Thyroid gland (tissue), 4 donors: ENCODE measurements at regions not wholly inside any gene's neighbourhood (a gene's known extent, or its start where the extent isn't known, plus 50 kb on each side); places are given as distances from the start of the nearest gene placed in this dataset.

ENCODE experiments used
- DNase-seq, 2 donors: peaks; one replicate each; pipeline ENCODE4 v3.0.0-alpha.2; 2019
- H3K27ac ChIP-seq, 3 donors: fragments of 200-600 bp; sonication (generic); 1 replicate in 2 of 3; 2 replicates in 1 of 3; pipeline ENCODE4 v1.5.1; 2016 to 2019; ENCODE audit warnings: mild to moderate bottlenecking in 1 of 3, moderate library complexity in 1 of 3
- H3K27me3 ChIP-seq: fragments of 200-600 bp; sonication (generic); one replicate; pipeline ENCODE4 v1.5.1; 2019
- H3K36me3 ChIP-seq, 2 donors: fragments of 200-600 bp; sonication (generic); one replicate each; pipeline ENCODE4 v1.5.1; 2016 to 2019
- H3K4me1 ChIP-seq, 2 donors: fragments of 200-600 bp; sonication (generic); one replicate each; pipeline ENCODE4 v1.5.1; 2017 to 2019
- H3K4me3 ChIP-seq, 3 donors: fragments of 200-600 bp; sonication (generic); replicated peaks in 1 of 3; 1 replicate in 2 of 3; 2 replicates in 1 of 3; pipeline ENCODE4 v1.5.1; 2016; ENCODE audit warnings: mild to moderate bottlenecking in 1 of 3
- H3K9me3 ChIP-seq: fragments of 200-600 bp; sonication (generic); one replicate; pipeline ENCODE4 v1.5.1; 2017
- CTCF ChIP-seq, 6 experiments: fragments of 200-600 bp in 3 of 6; fragments of 450-650 bp in 3 of 6; sonication (generic) in 3 of 6; IDR thresholded peaks; one replicate each; pipeline ENCODE4 v1.5.1; 2016 to 2019; ENCODE audit warnings: antibody characterized with exemption in 6 of 6, mild to moderate bottlenecking in 2 of 6, inconsistent platforms in 1 of 6, moderate library complexity in 1 of 6
- POLR2A ChIP-seq, 2 donors: fragments of 450-650 bp; IDR thresholded peaks; one replicate each; pipeline ENCODE4 v1.6.1; 2017; ENCODE audit warnings: antibody characterized with exemption in 2 of 2, mild to moderate bottlenecking in 2 of 2, moderate library complexity in 1 of 2
- WGBS, 2 donors: methylation state at CpG; one replicate each; pipeline ENCODE4 v1.1.5; 2017; 5-methylcytosine and 5-hydroxymethylcytosine counted together
- intact Hi-C: fragments of 100-400 bp; cut with DNase I; formaldehyde crosslinking; loops from one replicate; pipeline ENCODE4 v1.15.1; 2023

GRCh38 chr12:126061777-126062176, 996.5 kb downstream of the AACS start:
- Histone ChIP-seq H3K27ac (no peak overlapping the region), H3K36me3 (no peaks in the 10 kb centered on the region), H3K27me3 (no peaks in the 10 kb centered on the region), H3K4me3 (no peak overlapping the region), H3K4me1 (no peaks in the 10 kb centered on the region), H3K9me3 (no peaks in the 10 kb centered on the region)
- 50 to 61% methylated on average over 6 of the region's 6 CpGs for WGBS, 2 donors
- TF ChIP-seq POLR2A (IDR thresholded peaks at IDR 0.05) (no peak), CTCF (IDR thresholded peaks at IDR 0.05) (no peak)
- intact Hi-C loops = no loop called here
- DNase-seq = no peak

- Histone ChIP-seq H3K27ac (no peak overlapping the region), H3K27me3 (no peaks in the 10 kb centered on the region), H3K4me1 (no peaks in the 10 kb centered on the region), H3K9me3 (no peaks in the 10 kb centered on the region), H3K36me3 (no peaks in the 10 kb centered on the region), H3K4me3 (no peak overlapping the region)
- 64% methylated on average over 5 of the region's 5 CpGs for WGBS, 2 donors
- intact Hi-C loops = no loop called here
- no peak for DNase-seq
- TF ChIP-seq CTCF (IDR thresholded peaks at IDR 0.05) (no peak), POLR2A (IDR thresholded peaks at IDR 0.05) (no peak)
These were observed 998.8 kb downstream of the AACS start for GRCh38 chr12:126064028-126064427.

- H3K4me3 ChIP-seq = no peak overlapping the region
- H3K4me1 ChIP-seq = no peaks in the 10 kb centered on the region
- intact Hi-C loops = no loop called here
- TF ChIP-seq CTCF (IDR thresholded peaks at IDR 0.05) = no peak
- no peak for TF ChIP-seq POLR2A (IDR thresholded peaks at IDR 0.05)
- WGBS, 2 donors = 44 to 49% methylated on average over 3 of the region's 3 CpGs
- no peaks in the 10 kb centered on the region for H3K36me3 ChIP-seq
- H3K27ac ChIP-seq = no peak overlapping the region
- H3K27me3 ChIP-seq = no peaks in the 10 kb centered on the region
- no peak for DNase-seq
- H3K9me3 ChIP-seq = no peaks in the 10 kb centered on the region
These were observed 1002.5 kb downstream of the AACS start for GRCh38 chr12:126067626-126068329.

GRCh38 chr12:126069549-126070165, 1004.4 kb downstream of the AACS start:
- intact Hi-C loops = no loop called here
- 25 to 27% methylated on average over 4 of the region's 4 CpGs for WGBS, 2 donors
- no peaks in the 10 kb centered on the region for H3K36me3 ChIP-seq

More at GRCh38 chr12:126069549-126070165, 1004.4 kb downstream of the AACS start:
- Histone ChIP-seq H3K27me3 (no peaks in the 10 kb centered on the region), H3K27ac (no peak overlapping the region), H3K4me1 (no peaks in the 10 kb centered on the region), H3K4me3 (no peak overlapping the region), H3K9me3 (no peaks in the 10 kb centered on the region)
- TF ChIP-seq CTCF (IDR thresholded peaks at IDR 0.05) (no peak), POLR2A (IDR thresholded peaks at IDR 0.05) (no peak)
- DNase-seq = peak in 1 of 2 donors; percentile 3
